Liver (tissue), 8 donors: ENCODE measurements at regions not wholly inside any gene's neighbourhood (a gene's known extent, or its start where the extent isn't known, plus 50 kb on each side); places are given as distances from the start of the nearest gene placed in this dataset.

Experiments used
- DNase-seq: peaks from one replicate; pipeline ENCODE4 v3.0.0-alpha.2; 2017; ENCODE audit warnings: low spot score
- H3K27ac ChIP-seq, 2 donors: one replicate each; pipeline ENCODE4 v1.7.0; 2013; ENCODE audit warnings: inconsistent platforms in 2 of 2, low read length in 2 of 2, control low read depth in 1 of 2, low read depth in 1 of 2, mild to moderate bottlenecking in 1 of 2
- H3K27me3 ChIP-seq, 4 donors: one replicate each; pipeline versions ENCODE4 v1.6.1 to v1.7.0; 2013; ENCODE audit warnings: low read length in 3 of 4, inconsistent platforms in 1 of 4, mild to moderate bottlenecking in 1 of 4, moderate library complexity in 1 of 4; ENCODE audit not compliant: control insufficient read depth in 4 of 4, insufficient read depth in 4 of 4
- H3K36me3 ChIP-seq, 4 donors: one replicate each; pipeline versions ENCODE4 v1.6.1 to v1.7.0; 2013; ENCODE audit warnings: low read length in 3 of 4, mild to moderate bottlenecking in 3 of 4, low read depth in 1 of 4, moderate library complexity in 1 of 4; ENCODE audit not compliant: control insufficient read depth in 4 of 4, insufficient read depth in 3 of 4
- H3K4me1 ChIP-seq, 4 donors: one replicate each; pipeline versions ENCODE4 v1.6.1 to v1.7.0; 2013; ENCODE audit warnings: low read length in 3 of 4, mild to moderate bottlenecking in 3 of 4, moderate library complexity in 1 of 4; ENCODE audit not compliant: control insufficient read depth in 4 of 4, insufficient read depth in 4 of 4
- H3K4me3 ChIP-seq, 3 donors: one replicate each; pipeline versions ENCODE4 v1.6.1 to v1.7.0; 2013; ENCODE audit warnings: low read length in 3 of 3, control low read depth in 1 of 3, low read depth in 1 of 3, mild to moderate bottlenecking in 1 of 3
- H3K9ac ChIP-seq, 2 donors: one replicate each; pipeline ENCODE4 v1.7.0; 2013; ENCODE audit warnings: low read length in 2 of 2, mild to moderate bottlenecking in 2 of 2, moderate library complexity in 2 of 2, control low read depth in 1 of 2, low read depth in 1 of 2
- H3K9me3 ChIP-seq, 4 donors: one replicate each; pipeline versions ENCODE4 v1.6.1 to v1.7.0; 2013; ENCODE audit warnings: low read length in 3 of 4; ENCODE audit not compliant: control insufficient read depth in 4 of 4
- ATF3 ChIP-seq: IDR thresholded peaks from 2 replicates; pipeline ENCODE4 v1.6.1; 2016; ENCODE audit warnings: antibody characterized with exemption
- CTCF ChIP-seq: fragments of 150-350 bp; IDR thresholded peaks from 2 replicates; pipeline ENCODE4 v1.5.1; 2017; ENCODE audit warnings: improper control_type of control experiment, low read depth, low read length; ENCODE audit not compliant: missing input control
- FOXA2 ChIP-seq: IDR thresholded peaks from 2 replicates; pipeline ENCODE4 v1.6.1; 2016; ENCODE audit warnings: antibody characterized with exemption
- GABPA ChIP-seq, 2 donors: IDR thresholded peaks in 1 of 2; conservative IDR thresholded peaks in 1 of 2; 2 replicates each; pipeline ENCODE4 v1.6.1; 2016; ENCODE audit warnings: antibody characterized with exemption in 2 of 2, mild to moderate bottlenecking in 1 of 2, moderate library complexity in 1 of 2
- HNF4G ChIP-seq: IDR thresholded peaks from 2 replicates; pipeline ENCODE4 v1.6.1; 2016; ENCODE audit warnings: antibody characterized with exemption
- JUND ChIP-seq, 2 donors: IDR thresholded peaks; 2 replicates each; pipeline ENCODE4 v1.6.1; 2016; ENCODE audit warnings: antibody characterized with exemption in 2 of 2
- NR2F2 ChIP-seq: IDR thresholded peaks from 2 replicates; pipeline ENCODE4 v1.6.1; 2016; ENCODE audit warnings: antibody characterized with exemption
- RAD21 ChIP-seq, 2 donors: IDR thresholded peaks; 2 replicates each; pipeline ENCODE4 v1.6.1; 2016; ENCODE audit warnings: antibody characterized with exemption in 2 of 2, mild to moderate bottlenecking in 2 of 2
- RXRA ChIP-seq, 2 donors: IDR thresholded peaks; 2 replicates each; pipeline ENCODE4 v1.6.1; 2017 to 2018; ENCODE audit warnings: antibody characterized with exemption in 2 of 2, mild to moderate bottlenecking in 1 of 2
- SP1 ChIP-seq: IDR thresholded peaks from 2 replicates; pipeline ENCODE4 v1.6.1; 2018; ENCODE audit warnings: antibody characterized with exemption, mild to moderate bottlenecking
- TAF1 ChIP-seq: conservative IDR thresholded peaks from 2 replicates; pipeline ENCODE4 v1.6.1; 2016; ENCODE audit warnings: antibody characterized with exemption, mild to moderate bottlenecking
- YY1 ChIP-seq: IDR thresholded peaks from 2 replicates; pipeline ENCODE4 v1.6.1; 2016; ENCODE audit warnings: antibody characterized with exemption, mild to moderate bottlenecking
- WGBS: extraction: QIAGEN DNeasy Blood & Tissue Kit; methylation state at CpG from one replicate; pipeline ENCODE4 v1.1.7; 2013; 5-methylcytosine and 5-hydroxymethylcytosine counted together
- TF ChIP-seq, protein P1 (sequence below): IDR thresholded peaks from 2 replicates; pipeline ENCODE4 v1.6.1; 2016; ENCODE audit warnings: antibody characterized with exemption
- TF ChIP-seq, protein P2 (sequence below): IDR thresholded peaks from 2 replicates; pipeline ENCODE4 v1.6.1; 2016; ENCODE audit warnings: antibody characterized with exemption
- TF ChIP-seq, protein P3 (sequence below): IDR thresholded peaks from 2 replicates; pipeline ENCODE4 v1.6.1; 2016; ENCODE audit warnings: antibody characterized with exemption, mild to moderate bottlenecking
- donor health status: healthy.
- donor health status: healthy.
- donor health status: healthy.
- donor health status: healthy.
- donor health status: healthy.

DNA sequence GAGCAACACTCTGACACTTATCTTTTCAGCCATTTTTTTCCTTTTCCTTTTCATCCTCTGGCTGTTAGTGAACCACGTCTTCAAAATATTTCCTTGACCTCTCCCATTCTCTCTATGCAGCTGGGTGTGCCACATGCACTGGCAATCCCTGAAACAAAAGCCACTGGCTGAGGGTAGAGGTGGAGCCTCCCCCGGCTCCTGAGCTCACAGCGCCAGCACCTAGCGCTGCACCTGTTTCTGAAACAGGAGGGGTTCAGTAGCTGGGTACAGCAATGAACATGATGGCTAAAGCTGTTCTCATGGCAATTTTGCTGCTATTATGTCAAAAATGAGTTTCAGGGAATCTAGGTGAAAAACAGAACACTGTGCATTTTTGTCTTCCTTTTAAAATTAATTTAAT is 314.7 kb upstream of the ATP10A start (continued):
- TF ChIP-seq CTCF (no peak), FOXA2 (no peak), YY1 (no peak)
- TF ChIP-seq, protein P1, sequence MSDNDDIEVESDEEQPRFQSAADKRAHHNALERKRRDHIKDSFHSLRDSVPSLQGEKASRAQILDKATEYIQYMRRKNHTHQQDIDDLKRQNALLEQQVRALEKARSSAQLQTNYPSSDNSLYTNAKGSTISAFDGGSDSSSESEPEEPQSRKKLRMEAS, result no peak
- TF ChIP-seq, protein P2, sequence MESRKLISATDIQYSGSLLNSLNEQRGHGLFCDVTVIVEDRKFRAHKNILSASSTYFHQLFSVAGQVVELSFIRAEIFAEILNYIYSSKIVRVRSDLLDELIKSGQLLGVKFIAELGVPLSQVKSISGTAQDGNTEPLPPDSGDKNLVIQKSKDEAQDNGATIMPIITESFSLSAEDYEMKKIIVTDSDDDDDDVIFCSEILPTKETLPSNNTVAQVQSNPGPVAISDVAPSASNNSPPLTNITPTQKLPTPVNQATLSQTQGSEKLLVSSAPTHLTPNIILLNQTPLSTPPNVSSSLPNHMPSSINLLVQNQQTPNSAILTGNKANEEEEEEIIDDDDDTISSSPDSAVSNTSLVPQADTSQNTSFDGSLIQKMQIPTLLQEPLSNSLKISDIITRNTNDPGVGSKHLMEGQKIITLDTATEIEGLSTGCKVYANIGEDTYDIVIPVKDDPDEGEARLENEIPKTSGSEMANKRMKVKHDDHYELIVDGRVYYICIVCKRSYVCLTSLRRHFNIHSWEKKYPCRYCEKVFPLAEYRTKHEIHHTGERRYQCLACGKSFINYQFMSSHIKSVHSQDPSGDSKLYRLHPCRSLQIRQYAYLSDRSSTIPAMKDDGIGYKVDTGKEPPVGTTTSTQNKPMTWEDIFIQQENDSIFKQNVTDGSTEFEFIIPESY, result no peak

DNA sequence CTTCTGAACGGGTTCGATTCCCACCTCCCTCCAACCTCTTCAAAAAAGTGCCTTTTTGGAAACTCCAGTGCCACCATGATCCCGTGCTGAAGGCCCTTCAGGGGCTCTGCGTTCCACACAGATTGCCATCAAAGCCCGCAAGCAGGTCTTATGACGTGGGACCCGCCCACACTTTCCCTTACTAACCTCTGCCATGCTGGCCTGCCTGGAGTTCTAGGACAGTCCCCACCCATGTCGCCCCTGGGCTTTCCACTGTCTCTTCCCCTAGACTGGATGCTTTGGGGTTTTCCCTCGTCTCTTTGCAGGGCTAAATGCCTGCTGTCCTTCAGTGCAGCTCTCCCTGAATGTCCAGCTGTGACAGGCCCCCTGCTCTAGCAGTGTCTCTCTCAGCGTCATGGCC is 313.7 kb upstream of the ATP10A start:
- H3K27ac ChIP-seq, result no peak overlapping the region
- no peaks in the 10 kb centered on the region for H3K4me1 ChIP-seq
- no peak overlapping the region for H3K9ac ChIP-seq
- H3K9me3 ChIP-seq, result no peaks in the 10 kb centered on the region
- H3K27me3 ChIP-seq, result peaks cover 0 to 4% (median 0%) of the 10 kb centered on the region in 4 donors
- 76% methylated on average over 10 of the region's 10 CpGs for WGBS
- no peak for TF ChIP-seq TAF1
- TF ChIP-seq, protein P3, sequence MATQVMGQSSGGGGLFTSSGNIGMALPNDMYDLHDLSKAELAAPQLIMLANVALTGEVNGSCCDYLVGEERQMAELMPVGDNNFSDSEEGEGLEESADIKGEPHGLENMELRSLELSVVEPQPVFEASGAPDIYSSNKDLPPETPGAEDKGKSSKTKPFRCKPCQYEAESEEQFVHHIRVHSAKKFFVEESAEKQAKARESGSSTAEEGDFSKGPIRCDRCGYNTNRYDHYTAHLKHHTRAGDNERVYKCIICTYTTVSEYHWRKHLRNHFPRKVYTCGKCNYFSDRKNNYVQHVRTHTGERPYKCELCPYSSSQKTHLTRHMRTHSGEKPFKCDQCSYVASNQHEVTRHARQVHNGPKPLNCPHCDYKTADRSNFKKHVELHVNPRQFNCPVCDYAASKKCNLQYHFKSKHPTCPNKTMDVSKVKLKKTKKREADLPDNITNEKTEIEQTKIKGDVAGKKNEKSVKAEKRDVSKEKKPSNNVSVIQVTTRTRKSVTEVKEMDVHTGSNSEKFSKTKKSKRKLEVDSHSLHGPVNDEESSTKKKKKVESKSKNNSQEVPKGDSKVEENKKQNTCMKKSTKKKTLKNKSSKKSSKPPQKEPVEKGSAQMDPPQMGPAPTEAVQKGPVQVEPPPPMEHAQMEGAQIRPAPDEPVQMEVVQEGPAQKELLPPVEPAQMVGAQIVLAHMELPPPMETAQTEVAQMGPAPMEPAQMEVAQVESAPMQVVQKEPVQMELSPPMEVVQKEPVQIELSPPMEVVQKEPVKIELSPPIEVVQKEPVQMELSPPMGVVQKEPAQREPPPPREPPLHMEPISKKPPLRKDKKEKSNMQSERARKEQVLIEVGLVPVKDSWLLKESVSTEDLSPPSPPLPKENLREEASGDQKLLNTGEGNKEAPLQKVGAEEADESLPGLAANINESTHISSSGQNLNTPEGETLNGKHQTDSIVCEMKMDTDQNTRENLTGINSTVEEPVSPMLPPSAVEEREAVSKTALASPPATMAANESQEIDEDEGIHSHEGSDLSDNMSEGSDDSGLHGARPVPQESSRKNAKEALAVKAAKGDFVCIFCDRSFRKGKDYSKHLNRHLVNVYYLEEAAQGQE, result no peak
- no peaks in the 10 kb centered on the region for H3K36me3 ChIP-seq
- no peak overlapping the region for H3K4me3 ChIP-seq
- DNase-seq, result no peak

DNA sequence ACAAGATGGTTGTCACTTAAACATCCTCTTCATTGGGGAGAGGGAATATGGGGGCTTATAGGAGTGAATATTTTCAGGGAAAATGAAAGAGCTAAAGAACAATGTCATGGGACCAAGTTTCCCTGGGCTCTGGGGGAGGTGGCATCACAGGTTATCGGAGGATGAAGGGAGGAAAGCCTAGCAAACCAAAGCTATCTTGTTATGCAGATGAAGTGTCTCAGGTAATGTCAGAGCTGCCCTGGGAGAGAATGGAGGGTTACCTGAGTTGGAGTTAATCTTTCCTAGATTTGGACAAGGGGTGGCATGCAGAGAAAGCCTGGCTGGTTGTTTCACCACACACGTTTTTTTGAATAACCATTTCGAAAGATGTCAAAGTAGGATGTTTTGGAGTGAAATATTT is 308.1 kb upstream of the ATP10A start:
- Histone ChIP-seq H3K36me3 (no peaks in the 10 kb centered on the region), H3K4me1 (no peaks in the 10 kb centered on the region), H3K4me3 (no peak overlapping the region), H3K9ac (no peak overlapping the region), H3K9me3 (no peaks in the 10 kb centered on the region), H3K27ac (no peak overlapping the region), H3K27me3 (peaks cover 0 to 13% (median 3%) of the 10 kb centered on the region in 4 donors)
- no peak for DNase-seq
- 61% methylated on average over 3 of the region's 3 CpGs for WGBS
- TF ChIP-seq SP1 (no peak), GABPA (IDR thresholded peaks at IDR 0.05 in 1 of 2, conservative IDR thresholded peaks at IDR 0.05 in 1 of 2) (no peak), RXRA (IDR thresholded peaks at IDR 0.05) (no peak), ATF3 (no peak), HNF4G (no peak), TAF1 (no peak), YY1 (no peak), RAD21 (IDR thresholded peaks at IDR 0.05) (no peak), CTCF (no peak), NR2F2 (no peak), JUND (IDR thresholded peaks at IDR 0.05) (no peak)
- TF ChIP-seq, protein P1, result no peak
